NCI-H2107 treated with DMSO at 0.1 percent for 48 hours (cell line): ENCODE measurements at regions not wholly inside any gene's neighbourhood (a gene's known extent, or its start where the extent isn't known, plus 50 kb on each side); places are given as distances from the start of the nearest gene placed in this dataset.

ENCODE experiments used
- DNase-seq: peaks from one replicate; lab custom pipeline; 2025; ENCODE audit not compliant: unreplicated experiment; lab: John Stamatoyannopoulos, UW

DNA sequence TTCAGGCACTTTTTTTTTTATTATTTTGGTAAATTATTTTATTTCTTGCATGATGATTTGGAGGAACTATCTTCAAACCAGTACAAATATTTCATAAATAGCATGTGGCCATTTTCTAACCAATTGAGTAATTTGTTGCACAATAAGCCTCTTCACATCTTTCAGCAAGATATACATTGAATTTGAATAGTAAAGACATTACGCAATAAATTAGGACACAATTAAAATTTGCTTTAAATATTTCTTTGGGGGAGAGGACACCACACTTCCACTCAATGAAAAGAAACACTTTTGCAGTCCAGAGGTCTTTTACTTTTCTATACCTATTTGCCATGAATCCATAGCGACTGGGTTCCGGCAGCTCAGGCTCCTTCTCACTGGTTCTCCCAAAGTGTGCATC is 762.6 kb upstream of the GOLIM4 start:
- no peak for DNase-seq

DNA sequence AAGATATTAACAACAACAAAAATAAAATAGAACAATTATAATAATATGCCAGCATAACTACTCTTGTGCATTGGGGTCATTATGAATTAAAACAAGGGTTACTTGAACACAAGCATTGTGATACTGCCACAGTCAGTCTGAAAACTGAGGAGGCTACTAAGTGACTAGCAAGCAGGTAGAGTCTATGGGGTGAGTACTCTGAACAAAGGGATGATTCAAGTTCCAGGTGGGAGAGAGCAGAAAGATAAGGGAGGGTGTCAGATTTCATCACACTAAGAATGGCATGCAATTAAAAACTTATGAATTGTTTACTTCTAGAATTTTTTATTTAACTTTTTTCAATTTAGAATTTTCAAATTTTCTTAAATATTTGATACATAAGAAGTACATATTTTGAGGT is 754.4 kb upstream of the GOLIM4 start:
- no peak for DNase-seq

DNA sequence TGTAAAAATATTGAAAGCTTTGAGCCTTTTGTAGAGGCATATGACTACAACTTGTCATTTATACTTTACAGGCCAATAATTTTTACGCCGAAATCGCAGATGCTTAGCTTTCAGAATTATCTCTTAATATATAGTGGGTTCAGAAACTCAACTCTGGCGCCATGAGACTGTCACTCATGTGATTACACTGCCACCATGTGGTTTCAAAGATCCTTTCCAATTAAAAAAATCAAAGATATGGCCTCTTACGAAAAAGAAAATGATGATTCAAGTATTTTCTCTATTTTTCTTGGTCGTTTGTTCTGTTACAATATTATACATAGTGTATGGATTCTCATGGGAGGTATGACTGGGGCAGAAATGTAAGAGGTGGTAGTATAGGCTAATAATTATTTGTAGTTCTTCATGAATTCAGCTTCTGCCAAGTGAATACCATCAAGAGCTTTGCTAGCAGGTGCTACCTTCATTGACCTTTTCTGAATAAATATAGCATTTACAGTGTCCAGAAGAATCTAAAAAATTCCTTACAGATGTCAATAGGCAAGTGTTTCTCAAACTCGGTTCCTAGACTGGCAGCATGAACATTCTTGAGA is 751.7 kb upstream of the GOLIM4 start:
- DNase-seq = peak; percentile 60

DNA sequence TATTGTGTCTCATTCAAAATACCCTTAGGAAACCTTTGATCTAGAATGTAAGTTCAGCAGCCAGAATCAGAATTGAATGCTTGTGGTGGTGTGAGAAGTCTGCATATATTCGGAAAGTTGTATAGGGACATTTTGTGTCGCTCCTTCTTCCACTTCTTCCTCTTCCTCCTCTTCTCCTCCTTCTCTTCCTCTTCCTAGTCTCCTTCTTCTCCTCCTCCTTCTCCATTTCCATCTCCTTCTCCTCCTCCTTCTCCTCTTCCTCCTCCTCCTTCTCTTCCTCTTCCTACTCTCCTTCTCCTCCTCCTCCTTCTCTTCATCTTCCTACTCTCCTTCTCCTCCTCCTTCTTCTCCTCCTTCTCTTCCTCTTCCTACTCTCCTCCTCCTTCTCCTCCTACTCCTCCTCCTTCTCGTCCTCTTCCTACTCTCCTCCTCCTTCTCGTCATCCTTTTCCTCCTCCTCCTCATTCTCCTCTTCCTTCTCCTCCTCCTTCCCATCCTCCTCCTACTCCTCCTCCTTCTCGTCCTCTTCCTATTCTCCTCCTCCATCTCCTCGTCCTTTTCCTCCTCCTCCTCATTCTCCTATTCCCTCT is 749.3 kb upstream of the GOLIM4 start:
- no peak for DNase-seq

DNA sequence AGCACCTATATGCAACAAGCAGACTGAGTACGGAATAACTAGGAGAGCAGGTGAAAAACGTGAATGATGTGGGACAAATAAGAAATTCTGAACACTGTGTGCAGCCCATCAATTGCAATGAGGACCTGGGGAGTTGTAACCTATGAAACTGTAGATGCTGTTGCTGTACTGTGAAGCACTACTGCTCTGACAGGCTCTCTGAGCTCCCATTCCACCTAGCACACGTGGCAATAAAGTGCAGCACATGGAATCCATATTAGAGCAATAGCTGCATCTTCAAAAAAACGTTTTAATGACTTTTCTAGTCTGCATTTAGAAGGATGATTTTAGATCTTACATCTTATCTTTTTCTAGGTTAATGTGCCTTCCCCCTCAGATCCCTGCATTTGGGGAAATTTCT is 748.7 kb upstream of the GOLIM4 start:
- DNase-seq = no peak

DNA sequence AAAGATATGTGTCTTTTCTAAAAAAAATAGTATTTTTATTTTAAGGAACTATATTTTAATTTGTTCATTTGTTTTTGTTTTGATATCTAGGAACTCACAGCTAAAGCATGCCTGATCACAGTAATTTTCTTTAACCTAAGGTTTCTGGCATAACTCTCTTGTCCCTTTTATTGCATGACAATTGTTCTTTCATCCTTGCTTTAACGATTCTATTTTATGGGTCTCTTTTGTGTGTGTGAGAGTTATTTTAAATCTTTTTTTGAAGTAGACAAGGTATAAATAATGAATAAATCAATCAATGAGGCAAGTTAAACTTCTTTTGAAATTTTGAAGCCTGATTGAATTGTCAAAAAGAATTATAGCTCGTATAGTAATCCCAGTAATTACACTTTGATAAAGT is 747.8 kb upstream of the GOLIM4 start:
- no peak for DNase-seq

DNA sequence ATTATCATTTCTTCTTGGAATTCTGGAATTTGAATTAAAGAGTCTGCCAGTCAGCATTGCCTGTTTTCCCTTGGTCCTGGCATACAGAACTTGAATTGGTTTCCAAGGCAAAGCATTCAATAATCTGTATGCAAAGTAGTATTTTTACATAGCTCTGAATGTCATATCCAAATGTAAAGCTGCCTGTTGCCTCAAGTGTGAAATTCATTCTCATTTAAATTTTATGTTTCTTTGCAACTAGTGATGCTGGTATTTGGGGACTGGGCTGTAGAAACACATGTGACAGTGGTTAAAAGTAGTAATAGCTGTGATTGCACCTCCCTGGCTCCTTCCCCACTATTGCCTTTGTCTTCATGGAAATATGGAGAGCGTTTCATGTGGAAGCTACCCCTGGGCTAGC is 743.9 kb upstream of the GOLIM4 start:
- DNase-seq = no peak

DNA sequence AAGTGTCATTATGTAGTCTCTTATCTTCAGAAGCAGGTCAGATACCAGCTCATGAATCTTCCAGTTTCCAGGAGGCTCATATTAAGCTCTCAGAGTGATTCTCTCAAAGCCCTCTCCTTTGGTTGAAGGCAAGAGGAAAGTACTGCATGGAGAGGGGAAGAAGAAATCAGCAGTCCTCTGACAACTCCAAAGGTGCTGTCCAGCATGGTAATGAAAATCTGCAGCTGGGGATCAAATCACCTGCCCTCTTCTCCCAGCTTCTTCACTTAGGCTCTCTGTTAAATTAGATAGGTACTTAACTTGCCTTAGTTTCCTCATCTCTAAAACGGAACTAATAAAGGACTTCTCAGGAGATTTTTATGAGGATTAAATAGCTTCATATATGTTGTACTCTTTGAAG is 738.8 kb upstream of the GOLIM4 start:
- DNase-seq = no peak

DNA sequence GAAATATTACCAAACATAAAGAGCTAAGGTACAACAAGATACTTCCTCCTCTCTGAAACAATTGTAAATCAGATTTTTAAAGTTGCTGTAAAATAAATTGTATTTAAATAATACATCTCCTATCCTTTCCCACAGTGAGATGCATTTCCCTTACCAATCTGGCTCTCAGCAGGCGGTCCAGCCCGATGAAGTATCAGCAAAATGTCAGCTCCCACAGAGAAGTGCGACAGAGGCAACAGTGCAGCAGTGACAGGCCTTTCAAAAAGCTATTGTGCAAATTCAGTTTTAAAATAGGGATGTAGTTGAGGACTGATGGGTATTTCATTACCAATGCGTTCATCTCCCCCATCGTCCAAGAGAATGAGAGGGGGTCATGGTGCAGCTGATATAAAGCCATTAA is 733.2 kb upstream of the GOLIM4 start:
- no peak for DNase-seq

DNA sequence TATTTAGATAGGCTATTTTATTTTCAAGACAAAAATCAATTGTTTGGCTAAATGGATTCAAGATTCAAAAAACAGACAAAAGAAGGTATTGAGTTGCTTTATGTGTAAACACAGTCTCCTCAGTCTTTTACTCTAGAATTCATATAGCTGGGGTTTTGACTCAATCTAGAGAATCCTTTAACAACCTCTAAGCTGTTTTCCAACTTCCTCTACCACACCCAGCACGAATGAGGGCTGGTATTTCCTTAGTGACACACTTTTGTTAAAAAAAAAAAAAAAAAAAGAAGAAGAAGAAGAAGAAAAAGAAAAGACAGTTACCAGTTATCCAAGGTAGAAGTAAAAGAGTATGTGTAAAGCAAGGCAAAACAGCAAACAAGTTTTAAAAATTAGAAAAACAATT is 732.8 kb upstream of the GOLIM4 start:
- no peak for DNase-seq

DNA sequence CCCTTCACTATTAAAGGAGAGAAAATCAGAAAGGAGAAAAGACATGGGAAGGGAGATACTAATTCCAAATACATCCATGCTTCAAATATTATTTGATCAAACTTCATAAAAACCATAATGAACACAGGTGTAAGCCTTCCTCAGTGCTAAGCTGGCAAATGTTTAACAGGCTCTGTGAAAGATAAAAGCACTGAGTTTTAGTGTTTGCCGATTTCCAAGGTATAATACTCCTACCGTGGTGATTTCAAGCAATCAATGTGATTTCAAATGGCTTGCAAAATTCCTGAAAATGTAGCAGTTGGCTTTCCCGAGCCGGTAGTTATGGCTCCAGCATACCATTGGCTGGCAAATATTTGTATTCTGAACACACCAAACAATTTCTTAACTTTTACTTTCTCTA is 732.3 kb upstream of the GOLIM4 start:
- no peak for DNase-seq

DNA sequence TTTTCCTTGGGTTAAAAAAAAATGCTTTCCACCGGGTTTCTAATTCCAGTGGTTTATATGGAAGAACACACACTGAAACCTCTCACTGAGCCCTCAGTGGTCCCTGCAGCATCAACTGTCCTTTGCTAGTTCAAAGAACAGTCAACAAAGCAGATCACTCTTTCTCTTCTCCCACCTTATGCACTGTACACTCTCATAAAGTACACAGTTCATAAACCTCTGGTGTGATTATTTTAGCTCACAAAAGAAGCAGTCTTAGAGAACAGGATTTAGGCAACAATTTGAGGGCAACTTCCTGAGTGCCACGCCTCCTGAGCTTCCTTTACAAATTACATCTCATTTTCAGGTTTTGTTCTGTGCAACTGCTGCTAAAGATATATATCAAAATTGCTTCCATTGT is 728.4 kb upstream of the GOLIM4 start:
- no peak for DNase-seq

DNA sequence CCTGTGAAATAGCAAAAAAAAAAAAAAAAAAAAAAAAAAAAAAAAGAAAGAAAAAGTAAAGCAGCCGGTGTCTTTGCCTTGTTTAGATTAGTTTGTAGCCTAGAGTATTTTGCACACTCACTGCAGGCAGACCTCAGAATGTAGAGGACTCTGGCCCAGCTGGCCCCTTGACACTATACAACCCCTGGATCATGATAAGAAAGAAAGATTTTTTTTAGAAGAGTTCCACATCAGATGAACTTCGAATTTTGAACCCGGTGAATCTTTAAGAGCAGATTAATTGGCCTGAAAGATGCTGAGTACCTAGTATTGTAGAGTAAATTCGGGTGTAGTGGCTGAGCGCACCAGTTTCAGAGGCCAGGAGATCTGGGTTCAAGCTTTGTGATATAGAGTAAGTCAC is 727.7 kb upstream of the GOLIM4 start:
- no peak for DNase-seq

DNA sequence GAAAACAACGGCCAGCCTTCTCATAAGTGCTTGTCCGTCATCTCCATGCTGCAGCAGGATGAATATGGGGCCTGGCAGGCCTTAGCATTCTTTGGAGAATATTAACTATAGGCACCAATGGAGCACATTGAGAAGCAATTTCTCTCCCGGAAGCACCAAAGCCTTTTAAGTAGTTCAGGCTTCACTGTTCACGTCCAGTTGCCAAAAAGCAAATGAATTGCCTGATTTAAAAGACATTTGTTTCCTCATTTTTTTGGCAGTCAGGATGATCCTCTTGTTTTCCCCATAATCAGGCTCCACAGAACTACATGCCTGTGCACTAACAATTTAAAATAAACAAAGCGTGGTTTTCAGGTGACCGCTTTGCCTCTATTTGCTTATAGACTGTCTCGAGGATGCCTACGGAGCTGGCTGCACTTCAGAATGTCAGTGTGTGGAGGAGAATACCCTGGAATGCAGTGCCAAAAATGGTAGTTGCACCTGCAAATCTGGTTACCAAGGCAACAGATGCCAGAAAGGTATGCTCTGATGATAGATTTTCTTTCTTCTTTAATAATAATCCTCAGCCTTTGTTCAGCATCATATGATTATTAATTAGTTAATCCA is 725.2 kb upstream of the GOLIM4 start:
- DNase-seq = no peak

DNA sequence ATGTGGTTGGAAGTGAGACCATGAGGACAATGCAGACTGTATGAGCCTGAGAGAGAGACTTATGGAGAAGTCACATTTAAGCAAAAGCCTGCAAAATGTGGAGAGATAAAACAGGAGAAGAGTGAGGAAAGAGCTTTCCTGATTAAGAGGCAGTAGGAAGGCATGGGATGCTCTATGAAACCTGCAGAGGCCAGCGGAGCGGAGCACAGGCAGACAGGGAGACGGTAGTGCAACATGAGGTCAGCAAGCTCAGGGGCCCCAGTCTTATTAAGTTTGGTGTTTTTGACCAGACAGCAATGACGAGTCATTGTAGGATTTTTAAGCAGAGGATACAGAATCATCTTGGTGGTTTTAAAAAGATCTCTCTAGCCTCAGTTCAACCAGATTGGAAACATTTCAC is 721.5 kb upstream of the GOLIM4 start:
- DNase-seq = no peak

DNA sequence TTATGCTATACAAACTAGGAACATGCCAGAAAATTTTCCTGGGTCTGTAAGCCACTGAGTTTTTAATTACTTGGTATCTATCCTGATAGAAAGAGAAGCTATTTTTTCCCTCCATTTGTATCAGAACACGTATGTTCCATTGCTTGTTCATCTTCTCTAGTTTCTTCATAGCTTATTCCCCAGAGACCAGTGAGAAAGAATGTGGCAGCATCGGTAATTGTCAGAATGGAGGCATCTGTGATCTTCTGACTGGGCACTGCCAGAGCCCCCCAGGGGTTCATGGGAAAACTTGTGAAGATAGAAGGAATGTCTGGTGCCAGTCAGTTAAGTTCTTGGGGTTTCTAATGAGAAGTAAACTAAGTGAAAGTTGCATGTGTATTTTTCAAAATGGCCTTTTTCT is 720.2 kb upstream of the GOLIM4 start:
- DNase-seq = no peak

DNA sequence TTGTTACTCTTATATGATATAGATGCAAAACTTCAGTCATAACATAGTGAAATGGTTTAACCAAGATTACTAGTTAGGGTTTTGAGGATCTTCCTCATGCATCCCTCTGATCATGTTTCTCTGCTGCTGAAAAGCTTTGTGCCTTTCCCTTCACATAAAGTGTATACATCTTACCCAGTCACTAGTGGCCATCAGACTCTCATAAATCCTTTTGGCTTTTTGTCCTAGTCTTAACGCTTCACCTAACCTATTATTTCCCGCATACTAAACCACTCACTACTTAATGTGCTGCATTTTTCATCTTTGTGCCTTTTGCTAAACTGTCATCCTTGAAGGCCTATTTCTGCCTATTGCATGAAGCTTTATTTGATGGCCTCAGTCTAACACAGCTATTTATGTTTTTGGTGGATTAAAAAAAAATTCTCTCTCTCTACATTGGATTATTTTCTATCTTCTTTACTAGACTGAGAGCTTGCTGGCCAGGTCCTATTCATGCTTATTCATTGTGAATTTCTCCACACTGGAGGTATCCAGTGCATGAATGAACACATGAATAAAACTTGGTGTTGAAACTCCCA is 717.6 kb upstream of the GOLIM4 start:
- DNase-seq = peak; percentile 96

DNA sequence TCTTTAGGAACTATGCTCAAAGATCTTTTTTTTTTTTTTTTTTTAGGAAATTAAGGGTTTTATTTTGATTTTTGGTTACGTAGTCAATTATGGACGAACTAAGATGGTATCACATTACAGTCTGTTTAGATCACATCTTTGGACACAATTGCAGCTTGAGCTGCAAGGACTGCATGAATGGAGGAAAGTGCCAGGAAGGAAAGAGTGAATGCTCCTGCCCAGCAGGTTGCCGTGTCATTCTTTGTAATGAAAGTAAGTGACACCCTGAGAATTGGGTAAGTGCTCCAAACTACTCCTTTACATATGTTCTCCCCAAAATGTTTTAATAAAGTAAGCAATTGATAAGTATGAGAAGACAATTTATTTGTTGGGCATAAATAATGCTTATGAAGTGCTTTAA is 716.5 kb upstream of the GOLIM4 start:
- DNase-seq = peak; percentile 91

DNA sequence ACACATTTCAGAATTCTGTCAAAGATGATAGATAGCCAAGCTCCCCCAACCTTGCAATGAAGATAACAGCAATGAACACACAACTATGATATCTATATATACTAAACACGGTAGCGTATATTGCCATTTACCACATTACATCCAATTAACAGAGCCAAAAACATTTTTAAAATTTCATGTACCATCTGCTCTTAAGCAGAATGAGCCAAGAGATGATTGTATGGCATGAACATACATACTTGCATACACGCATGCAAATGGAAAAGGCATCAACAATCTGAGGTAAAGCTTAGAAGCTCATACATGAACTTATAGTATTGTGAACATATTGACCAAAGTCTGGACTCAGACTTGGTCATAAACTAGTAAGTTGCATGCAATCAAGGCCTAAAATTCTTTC is 712.9 kb upstream of the GOLIM4 start:
- DNase-seq = no peak

DNA sequence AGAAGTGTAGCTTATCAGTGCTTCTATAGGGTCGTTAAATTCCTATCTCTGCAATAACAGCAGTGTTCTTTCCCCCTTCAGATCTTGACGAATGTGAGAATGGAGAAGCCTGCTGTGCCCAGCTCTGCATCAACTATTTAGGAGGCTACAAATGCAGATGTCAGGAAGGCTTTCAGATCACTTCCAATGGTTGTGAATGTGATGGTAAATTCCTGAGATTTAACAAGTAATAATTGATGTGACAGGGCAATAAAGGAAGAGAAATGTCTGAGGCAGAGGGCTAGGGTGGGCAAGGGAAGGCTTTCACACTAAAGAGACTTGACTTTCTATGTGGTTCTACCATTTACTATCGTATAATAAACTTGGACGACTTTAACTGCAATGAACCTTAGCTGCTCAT is 711.7 kb upstream of the GOLIM4 start:
- no peak for DNase-seq

DNA sequence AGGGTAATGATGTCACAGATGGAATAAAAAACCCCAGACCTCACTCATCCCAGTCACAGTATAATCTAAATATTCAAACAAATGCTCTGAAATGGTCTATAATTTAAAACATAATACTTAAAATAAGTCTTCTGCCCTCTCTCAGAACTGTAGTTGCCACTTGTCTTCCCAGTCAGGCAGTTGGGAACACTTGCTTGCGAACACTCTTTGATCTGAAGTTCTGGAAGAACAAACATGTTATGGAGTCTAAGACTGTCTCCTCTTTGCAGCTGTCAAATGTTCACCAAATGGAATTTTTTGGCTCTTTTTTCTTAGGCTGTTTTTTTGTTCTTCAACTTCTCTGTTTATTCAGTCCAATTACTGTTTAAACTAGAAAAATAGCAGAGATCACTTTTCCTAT is 711.1 kb upstream of the GOLIM4 start:
- no peak for DNase-seq

DNA sequence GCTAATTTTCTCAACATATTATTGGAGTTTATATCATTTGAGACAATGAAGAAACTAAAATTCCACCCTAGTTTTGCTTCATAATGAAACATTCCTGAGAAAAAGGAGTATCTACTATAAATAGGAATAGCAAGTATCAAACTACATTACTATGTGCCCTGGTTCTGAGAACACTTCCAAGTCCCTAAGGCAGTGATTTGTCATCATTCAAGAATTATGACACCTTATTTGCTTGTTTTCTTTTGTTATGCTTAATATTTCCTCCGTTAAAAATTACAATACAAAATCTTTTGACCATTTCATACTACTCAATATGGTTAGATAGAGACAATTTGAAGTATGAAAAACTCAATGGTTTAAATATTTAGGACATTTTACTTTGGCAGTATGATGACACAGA is 707.8 kb upstream of the GOLIM4 start:
- no peak for DNase-seq

DNA sequence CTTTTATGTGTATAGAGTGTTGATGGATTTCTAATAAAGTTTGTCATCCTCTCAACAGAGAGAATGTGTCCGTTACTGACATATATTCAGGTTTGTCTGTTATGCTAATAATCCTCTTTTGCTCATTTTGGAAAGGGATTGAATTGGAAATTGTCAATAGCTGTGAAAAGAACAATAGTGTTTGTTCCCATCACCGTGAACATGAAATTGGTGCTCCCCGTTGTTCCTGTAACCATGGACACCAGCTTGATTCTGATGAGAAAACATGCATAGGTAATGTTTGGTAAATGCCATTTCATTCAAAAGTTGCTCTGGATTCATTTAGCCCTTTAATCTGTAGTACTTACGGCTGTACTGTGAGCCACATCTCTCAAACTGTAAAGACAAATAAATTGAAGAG is 707.0 kb upstream of the GOLIM4 start:
- no peak for DNase-seq
